Esophagus squamous epithelium (tissue), 4 donors: ENCODE measurements at regions not wholly inside any gene's neighbourhood (a gene's known extent, or its start where the extent isn't known, plus 50 kb on each side); places are given as distances from the start of the nearest gene placed in this dataset.

Experiments used
- POLR2A ChIP-seq, 4 donors: fragments of 450-650 bp; IDR thresholded peaks; one replicate each; pipeline ENCODE4 v1.6.1; 2017; ENCODE audit warnings: antibody characterized with exemption in 4 of 4, mild to moderate bottlenecking in 4 of 4, moderate library complexity in 3 of 4
- TF ChIP-seq, protein P1 (sequence below), 6 experiments: fragments of 450-650 bp in 4 of 6; fragments of 200-600 bp in 2 of 6; sonication (generic) in 2 of 6; IDR thresholded peaks; one replicate each; pipeline ENCODE4 v1.5.1; 2016 to 2019; ENCODE audit warnings: antibody characterized with exemption in 6 of 6, mild to moderate bottlenecking in 4 of 6, moderate library complexity in 4 of 6

DNA sequence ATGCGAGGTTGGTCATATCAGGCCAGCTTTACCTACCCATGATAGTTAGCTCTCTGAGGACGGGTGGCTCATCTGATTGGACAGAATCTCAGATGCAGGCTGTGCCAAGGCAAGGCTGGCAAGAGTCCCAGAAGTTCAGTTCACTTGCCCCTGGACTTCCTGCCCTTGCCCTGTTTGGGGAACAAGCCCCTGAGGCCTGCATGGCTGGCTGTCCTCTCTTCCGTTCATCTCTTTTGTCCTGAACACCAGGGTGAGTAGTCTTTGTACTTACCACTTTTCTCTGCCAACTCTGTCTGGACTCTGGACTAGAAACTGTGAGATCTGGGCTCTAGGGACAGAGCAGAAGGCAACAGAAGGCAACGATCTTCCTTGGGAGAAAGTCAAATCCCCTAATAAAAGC, 769.9 kb downstream of the QKI start:
- TF ChIP-seq, protein P1, sequence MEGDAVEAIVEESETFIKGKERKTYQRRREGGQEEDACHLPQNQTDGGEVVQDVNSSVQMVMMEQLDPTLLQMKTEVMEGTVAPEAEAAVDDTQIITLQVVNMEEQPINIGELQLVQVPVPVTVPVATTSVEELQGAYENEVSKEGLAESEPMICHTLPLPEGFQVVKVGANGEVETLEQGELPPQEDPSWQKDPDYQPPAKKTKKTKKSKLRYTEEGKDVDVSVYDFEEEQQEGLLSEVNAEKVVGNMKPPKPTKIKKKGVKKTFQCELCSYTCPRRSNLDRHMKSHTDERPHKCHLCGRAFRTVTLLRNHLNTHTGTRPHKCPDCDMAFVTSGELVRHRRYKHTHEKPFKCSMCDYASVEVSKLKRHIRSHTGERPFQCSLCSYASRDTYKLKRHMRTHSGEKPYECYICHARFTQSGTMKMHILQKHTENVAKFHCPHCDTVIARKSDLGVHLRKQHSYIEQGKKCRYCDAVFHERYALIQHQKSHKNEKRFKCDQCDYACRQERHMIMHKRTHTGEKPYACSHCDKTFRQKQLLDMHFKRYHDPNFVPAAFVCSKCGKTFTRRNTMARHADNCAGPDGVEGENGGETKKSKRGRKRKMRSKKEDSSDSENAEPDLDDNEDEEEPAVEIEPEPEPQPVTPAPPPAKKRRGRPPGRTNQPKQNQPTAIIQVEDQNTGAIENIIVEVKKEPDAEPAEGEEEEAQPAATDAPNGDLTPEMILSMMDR (IDR thresholded peaks at IDR 0.05) = no peak
- TF ChIP-seq POLR2A (IDR thresholded peaks at IDR 0.05) = no peak
